ENCODE measurements at regions not wholly inside any gene's neighbourhood (a gene's known extent, or its start where the extent isn't known, plus 50 kb on each side); places are given as distances from the start of the nearest gene placed in this dataset.

GRCh38 chr16:85288869-85289660 lies 176.8 kb upstream of the CIBAR2 start (continued):
- TF ChIP-seq, protein P1, sequence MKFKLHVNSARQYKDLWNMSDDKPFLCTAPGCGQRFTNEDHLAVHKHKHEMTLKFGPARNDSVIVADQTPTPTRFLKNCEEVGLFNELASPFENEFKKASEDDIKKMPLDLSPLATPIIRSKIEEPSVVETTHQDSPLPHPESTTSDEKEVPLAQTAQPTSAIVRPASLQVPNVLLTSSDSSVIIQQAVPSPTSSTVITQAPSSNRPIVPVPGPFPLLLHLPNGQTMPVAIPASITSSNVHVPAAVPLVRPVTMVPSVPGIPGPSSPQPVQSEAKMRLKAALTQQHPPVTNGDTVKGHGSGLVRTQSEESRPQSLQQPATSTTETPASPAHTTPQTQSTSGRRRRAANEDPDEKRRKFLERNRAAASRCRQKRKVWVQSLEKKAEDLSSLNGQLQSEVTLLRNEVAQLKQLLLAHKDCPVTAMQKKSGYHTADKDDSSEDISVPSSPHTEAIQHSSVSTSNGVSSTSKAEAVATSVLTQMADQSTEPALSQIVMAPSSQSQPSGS (CRISPR knock-in tag; IDR thresholded peaks at IDR 0.05): peak; percentile 90
- TF ChIP-seq ZNF274 (CRISPR knock-in tag; IDR thresholded peaks at IDR 0.05): no peak; the same call in 1 of the 2 replicates
- TF ChIP-seq HDAC6 (IDR thresholded peaks at IDR 0.05; ENCODE audit: low read depth, low read length): no peak
- no peak for TF ChIP-seq ZNF674 (CRISPR knock-in tag; IDR thresholded peaks at IDR 0.05; ENCODE audit: low read depth)
- TF ChIP-seq, protein P2, sequence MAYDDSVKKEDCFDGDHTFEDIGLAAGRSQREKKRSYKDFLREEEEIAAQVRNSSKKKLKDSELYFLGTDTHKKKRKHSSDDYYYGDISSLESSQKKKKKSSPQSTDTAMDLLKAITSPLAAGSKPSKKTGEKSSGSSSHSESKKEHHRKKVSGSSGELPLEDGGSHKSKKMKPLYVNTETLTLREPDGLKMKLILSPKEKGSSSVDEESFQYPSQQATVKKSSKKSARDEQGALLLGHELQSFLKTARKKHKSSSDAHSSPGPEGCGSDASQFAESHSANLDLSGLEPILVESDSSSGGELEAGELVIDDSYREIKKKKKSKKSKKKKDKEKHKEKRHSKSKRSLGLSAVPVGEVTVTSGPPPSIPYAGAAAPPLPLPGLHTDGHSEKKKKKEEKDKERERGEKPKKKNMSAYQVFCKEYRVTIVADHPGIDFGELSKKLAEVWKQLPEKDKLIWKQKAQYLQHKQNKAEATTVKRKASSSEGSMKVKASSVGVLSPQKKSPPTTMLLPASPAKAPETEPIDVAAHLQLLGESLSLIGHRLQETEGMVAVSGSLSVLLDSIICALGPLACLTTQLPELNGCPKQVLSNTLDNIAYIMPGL (CRISPR knock-in tag; IDR thresholded peaks at IDR 0.05; ENCODE audit: borderline replicate concordance in 1 of 2, low read depth in 1 of 2): peak; percentile 17 to 28; a peak in 1 of 4 replicates
- TF ChIP-seq ZNF775 (CRISPR knock-in tag; IDR thresholded peaks at IDR 0.05; ENCODE audit: borderline replicate concordance): 0 out of 2 replicates have a peak, but pooled peaks have one; percentile 69
- peak; percentile 75 for TF ChIP-seq MED13 (CRISPR knock-in tag; IDR thresholded peaks at IDR 0.05)
- TF ChIP-seq RBFOX2 (IDR thresholded peaks at IDR 0.05; ENCODE audit: low read depth, low read length): no peak
- TF ChIP-seq ZSCAN29 (CRISPR knock-in tag; conservative IDR thresholded peaks at IDR 0.05): 0 out of 2 replicates have a peak, but pooled peaks have one; percentile 73
- TF ChIP-seq ZNF777 (CRISPR knock-in tag; IDR thresholded peaks at IDR 0.05): no peak
- TF ChIP-seq BHLHE40 (IDR thresholded peaks at IDR 0.05; ENCODE audit: low read length): 0 out of 2 replicates have a peak, but pooled peaks have one; percentile 28
- peak; percentile 62; the same call in 1 of the 2 replicates for TF ChIP-seq ZFY (CRISPR knock-in tag; IDR thresholded peaks at IDR 0.05)
- TF ChIP-seq ZNF546 (CRISPR knock-in tag; conservative IDR thresholded peaks at IDR 0.05): no peak
- TF ChIP-seq, protein P3, sequence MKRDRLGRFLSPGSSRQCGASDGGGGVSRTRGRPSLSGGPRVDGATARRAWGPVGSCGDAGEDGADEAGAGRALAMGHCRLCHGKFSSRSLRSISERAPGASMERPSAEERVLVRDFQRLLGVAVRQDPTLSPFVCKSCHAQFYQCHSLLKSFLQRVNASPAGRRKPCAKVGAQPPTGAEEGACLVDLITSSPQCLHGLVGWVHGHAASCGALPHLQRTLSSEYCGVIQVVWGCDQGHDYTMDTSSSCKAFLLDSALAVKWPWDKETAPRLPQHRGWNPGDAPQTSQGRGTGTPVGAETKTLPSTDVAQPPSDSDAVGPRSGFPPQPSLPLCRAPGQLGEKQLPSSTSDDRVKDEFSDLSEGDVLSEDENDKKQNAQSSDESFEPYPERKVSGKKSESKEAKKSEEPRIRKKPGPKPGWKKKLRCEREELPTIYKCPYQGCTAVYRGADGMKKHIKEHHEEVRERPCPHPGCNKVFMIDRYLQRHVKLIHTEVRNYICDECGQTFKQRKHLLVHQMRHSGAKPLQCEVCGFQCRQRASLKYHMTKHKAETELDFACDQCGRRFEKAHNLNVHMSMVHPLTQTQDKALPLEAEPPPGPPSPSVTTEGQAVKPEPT (CRISPR knock-in tag; IDR thresholded peaks at IDR 0.05; ENCODE audit: low read depth): no peak
- peak; percentile 65 for TF ChIP-seq SOX13 (IDR thresholded peaks at IDR 0.05)
- TF ChIP-seq SOX13 (CRISPR knock-in tag; conservative IDR thresholded peaks at IDR 0.05 in 1 of 2, IDR thresholded peaks at IDR 0.05 in 1 of 2): peak in 1 of 2 experiments; percentile 88; a peak in 2 of 4 replicates
- TF ChIP-seq, protein P4, sequence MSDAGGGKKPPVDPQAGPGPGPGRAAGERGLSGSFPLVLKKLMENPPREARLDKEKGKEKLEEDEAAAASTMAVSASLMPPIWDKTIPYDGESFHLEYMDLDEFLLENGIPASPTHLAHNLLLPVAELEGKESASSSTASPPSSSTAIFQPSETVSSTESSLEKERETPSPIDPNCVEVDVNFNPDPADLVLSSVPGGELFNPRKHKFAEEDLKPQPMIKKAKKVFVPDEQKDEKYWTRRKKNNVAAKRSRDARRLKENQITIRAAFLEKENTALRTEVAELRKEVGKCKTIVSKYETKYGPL (CRISPR knock-in tag; IDR thresholded peaks at IDR 0.05): no peak
- peak; percentile 88 for TF ChIP-seq FOXO1 (CRISPR knock-in tag; IDR thresholded peaks at IDR 0.05)
- TF ChIP-seq EED (CRISPR knock-in tag; IDR thresholded peaks at IDR 0.05): peak; percentile 38; the same call in 1 of the 2 replicates
- TF ChIP-seq ZNF816 (CRISPR knock-in tag; IDR thresholded peaks at IDR 0.05; ENCODE audit: borderline replicate concordance): no peak
- no peak for TF ChIP-seq GPN1 (CRISPR knock-in tag; IDR thresholded peaks at IDR 0.05; ENCODE audit: borderline replicate concordance)
